Gastrocnemius medialis (tissue), 4 donors: ENCODE measurements at regions not wholly inside any gene's neighbourhood (a gene's known extent, or its start where the extent isn't known, plus 50 kb on each side); places are given as distances from the start of the nearest gene placed in this dataset.

Experiments
- ATAC-seq, 2 donors: fragments of 150-250 bp; one replicate each; pipeline ENCODE4 v1.9.1; 2016
- DNase-seq, 2 donors: peaks; one replicate each; pipeline ENCODE4 v3.0.0-alpha.2; 2019
- H3K27ac ChIP-seq, 4 donors: fragments of 200-600 bp; sonication (generic); 1 replicate in 1 of 4; 2 replicates in 3 of 4; pipeline ENCODE4 v1.5.1; 2016 to 2018; ENCODE audit warnings: mild to moderate bottlenecking in 2 of 4, moderate library complexity in 1 of 4
- H3K27me3 ChIP-seq, 3 donors: fragments of 200-600 bp; sonication (generic) in 2 of 3; 1 replicate in 1 of 3; 2 replicates in 2 of 3; pipeline versions ENCODE4 v1.5.1 to v1.6.0; 2016 to 2019; ENCODE audit warnings: mild to moderate bottlenecking in 1 of 3, moderate library complexity in 1 of 3
- H3K36me3 ChIP-seq, 2 donors: fragments of 200-600 bp; sonication (generic) in 1 of 2; one replicate each; pipeline ENCODE4 v1.5.1; 2017 to 2018
- H3K4me1 ChIP-seq, 2 donors: fragments of 200-600 bp; sonication (generic) in 1 of 2; one replicate each; pipeline ENCODE4 v1.5.1; 2016 to 2017; ENCODE audit warnings: mild to moderate bottlenecking in 2 of 2
- H3K4me3 ChIP-seq, 4 donors: fragments of 200-600 bp; sonication (generic) in 3 of 4; 1 replicate in 1 of 4; 2 replicates in 3 of 4; pipeline ENCODE4 v1.5.1; 2016 to 2019; ENCODE audit warnings: mild to moderate bottlenecking in 2 of 4
- H3K9me3 ChIP-seq, 3 donors: fragments of 200-600 bp; sonication (generic) in 2 of 3; 1 replicate in 1 of 3; 2 replicates in 2 of 3; pipeline ENCODE4 v1.5.1; 2016 to 2019
- POLR2A ChIP-seq, 2 donors: fragments of 450-650 bp; IDR thresholded peaks; one replicate each; pipeline ENCODE4 v1.6.1; 2017; ENCODE audit warnings: antibody characterized with exemption in 2 of 2, mild to moderate bottlenecking in 2 of 2, moderate library complexity in 2 of 2
- in situ Hi-C, 4 donors: fragments of 200-750 bp; cut with MboI; loops; one replicate each; pipeline versions ENCODE4 v1.15.0 to v1.8.0; 2017; ENCODE audit warnings: low sequenced_read_pairs in 4 of 4
- intact Hi-C: fragments of 100-400 bp; cut with DNase I; formaldehyde crosslinking; loops from one replicate; pipeline ENCODE4 v1.15.1; 2023; ENCODE audit warnings: low total_unique reads
- TF ChIP-seq, protein P1 (sequence below), 5 experiments: fragments of 450-650 bp in 3 of 5; fragments of 200-600 bp in 2 of 5; sonication (generic) in 2 of 5; IDR thresholded peaks in 4 of 5; conservative IDR thresholded peaks in 1 of 5; 1 replicate in 4 of 5; 2 replicates in 1 of 5; pipeline ENCODE4 v1.5.1; 2016 to 2019; ENCODE audit warnings: antibody characterized with exemption in 5 of 5, mild to moderate bottlenecking in 3 of 5, moderate library complexity in 3 of 5

- Histone ChIP-seq H3K27ac (no peak overlapping the region), H3K9me3 (no peaks in the 10 kb centered on the region), H3K4me3 (no peak overlapping the region), H3K4me1 (no peaks in the 10 kb centered on the region), H3K36me3 (no peaks in the 10 kb centered on the region), H3K27me3 (no peaks in the 10 kb centered on the region)
- in situ Hi-C loops = no loop called here
- intact Hi-C loops = no loop called here
- TF ChIP-seq, protein P1, sequence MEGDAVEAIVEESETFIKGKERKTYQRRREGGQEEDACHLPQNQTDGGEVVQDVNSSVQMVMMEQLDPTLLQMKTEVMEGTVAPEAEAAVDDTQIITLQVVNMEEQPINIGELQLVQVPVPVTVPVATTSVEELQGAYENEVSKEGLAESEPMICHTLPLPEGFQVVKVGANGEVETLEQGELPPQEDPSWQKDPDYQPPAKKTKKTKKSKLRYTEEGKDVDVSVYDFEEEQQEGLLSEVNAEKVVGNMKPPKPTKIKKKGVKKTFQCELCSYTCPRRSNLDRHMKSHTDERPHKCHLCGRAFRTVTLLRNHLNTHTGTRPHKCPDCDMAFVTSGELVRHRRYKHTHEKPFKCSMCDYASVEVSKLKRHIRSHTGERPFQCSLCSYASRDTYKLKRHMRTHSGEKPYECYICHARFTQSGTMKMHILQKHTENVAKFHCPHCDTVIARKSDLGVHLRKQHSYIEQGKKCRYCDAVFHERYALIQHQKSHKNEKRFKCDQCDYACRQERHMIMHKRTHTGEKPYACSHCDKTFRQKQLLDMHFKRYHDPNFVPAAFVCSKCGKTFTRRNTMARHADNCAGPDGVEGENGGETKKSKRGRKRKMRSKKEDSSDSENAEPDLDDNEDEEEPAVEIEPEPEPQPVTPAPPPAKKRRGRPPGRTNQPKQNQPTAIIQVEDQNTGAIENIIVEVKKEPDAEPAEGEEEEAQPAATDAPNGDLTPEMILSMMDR (IDR thresholded peaks at IDR 0.05 in 4 of 5, conservative IDR thresholded peaks at IDR 0.05 in 1 of 5) = no peak
- no peak for TF ChIP-seq POLR2A (IDR thresholded peaks at IDR 0.05)
- ATAC-seq = no peak
- DNase-seq = no peak
Measured at GRCh38 chr11:127066401-127067090, 66.0 kb upstream of the KIRREL3 start.

- TF ChIP-seq POLR2A (IDR thresholded peaks at IDR 0.05) = no peak
- TF ChIP-seq, protein P1 (IDR thresholded peaks at IDR 0.05 in 4 of 5, conservative IDR thresholded peaks at IDR 0.05 in 1 of 5) = no peak
- ATAC-seq (no peak), DNase-seq (no peak)
- in situ Hi-C loops = no loop called here
- Histone ChIP-seq H3K27me3 (no peaks in the 10 kb centered on the region), H3K36me3 (no peaks in the 10 kb centered on the region), H3K27ac (no peak overlapping the region), H3K4me1 (no peaks in the 10 kb centered on the region), H3K4me3 (no peak overlapping the region), H3K9me3 (no peaks in the 10 kb centered on the region)
- intact Hi-C loops = no loop called here
Measured at GRCh38 chr11:127063241-127063640, 62.7 kb upstream of the KIRREL3 start.

DNA sequence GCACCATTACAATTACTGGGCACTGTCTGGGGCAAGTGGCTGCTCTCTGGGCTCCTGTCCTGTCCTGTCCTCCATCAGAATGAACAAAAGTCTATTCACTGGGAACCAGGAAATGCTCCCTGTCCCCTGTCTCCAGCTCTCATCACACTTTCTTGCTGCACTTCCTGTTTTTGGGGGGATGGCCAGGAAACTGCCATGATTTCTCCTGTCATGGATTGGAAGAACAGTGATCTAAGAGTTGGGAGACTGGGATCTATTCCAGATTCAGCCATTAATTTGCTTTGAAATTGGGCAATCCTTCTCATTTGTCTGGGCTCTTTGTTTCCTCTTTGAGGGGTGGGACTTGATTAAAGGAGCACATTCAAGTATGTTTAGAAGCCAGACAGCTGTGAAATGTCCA, 61.4 kb upstream of the KIRREL3 start:
- no peaks in the 10 kb centered on the region for H3K27me3 ChIP-seq
- in situ Hi-C loops = no loop called here
- H3K27ac ChIP-seq = no peak overlapping the region
- H3K4me3 ChIP-seq = no peak overlapping the region
- H3K4me1 ChIP-seq = no peaks in the 10 kb centered on the region
- H3K9me3 ChIP-seq = no peaks in the 10 kb centered on the region
- H3K36me3 ChIP-seq = no peaks in the 10 kb centered on the region
- DNase-seq (no peak), ATAC-seq (no peak)
- TF ChIP-seq, protein P1 (IDR thresholded peaks at IDR 0.05 in 4 of 5, conservative IDR thresholded peaks at IDR 0.05 in 1 of 5) = no peak
- TF ChIP-seq POLR2A (IDR thresholded peaks at IDR 0.05) = no peak
- intact Hi-C loops = no loop called here

GRCh38 chr11:127059750-127060149, 59.2 kb upstream of the KIRREL3 start:
- intact Hi-C loops = no loop called here
- no peaks in the 10 kb centered on the region for H3K36me3 ChIP-seq
- in situ Hi-C loops = no loop called here
- no peaks in the 10 kb centered on the region for H3K9me3 ChIP-seq
- H3K27me3 ChIP-seq = no peaks in the 10 kb centered on the region
- ATAC-seq (no peak), DNase-seq (no peak)
- H3K4me3 ChIP-seq = no peak overlapping the region
- no peak overlapping the region for H3K27ac ChIP-seq
- TF ChIP-seq, protein P1 (IDR thresholded peaks at IDR 0.05 in 4 of 5, conservative IDR thresholded peaks at IDR 0.05 in 1 of 5) = no peak
- no peak for TF ChIP-seq POLR2A (IDR thresholded peaks at IDR 0.05)
- H3K4me1 ChIP-seq = no peaks in the 10 kb centered on the region

DNA sequence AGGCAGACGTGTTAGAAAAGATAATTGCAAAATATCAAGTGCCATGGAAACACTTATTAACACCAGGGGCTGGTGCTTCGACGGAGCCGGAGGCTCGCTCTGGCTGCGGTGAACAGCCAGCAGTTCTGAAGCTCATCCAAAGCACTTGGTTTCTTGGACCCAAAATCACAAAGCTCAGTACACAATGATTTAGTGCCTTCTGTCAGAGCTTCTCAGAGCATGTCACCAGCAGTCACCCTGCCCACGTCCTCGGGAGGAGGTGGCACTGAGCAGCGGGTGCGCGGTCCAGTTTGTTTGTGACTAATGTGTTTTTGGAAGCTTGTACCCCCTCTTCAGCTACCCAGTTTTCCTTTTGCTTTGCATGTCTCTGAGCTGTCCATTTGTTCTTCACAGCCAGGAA, 58.7 kb upstream of the KIRREL3 start:
- no peak for ATAC-seq
- Histone ChIP-seq H3K27me3 (no peaks in the 10 kb centered on the region), H3K9me3 (no peaks in the 10 kb centered on the region), H3K4me1 (no peaks in the 10 kb centered on the region), H3K36me3 (no peaks in the 10 kb centered on the region), H3K27ac (no peak overlapping the region), H3K4me3 (no peak overlapping the region)
- intact Hi-C loops = no loop called here
- TF ChIP-seq, protein P1 (IDR thresholded peaks at IDR 0.05 in 4 of 5, conservative IDR thresholded peaks at IDR 0.05 in 1 of 5) = no peak
- TF ChIP-seq POLR2A (IDR thresholded peaks at IDR 0.05) = no peak
- no peak for DNase-seq
- in situ Hi-C loops = no loop called here
